C4-2B (cell line): ENCODE measurements at regions not wholly inside any gene's neighbourhood (a gene's known extent, or its start where the extent isn't known, plus 50 kb on each side); places are given as distances from the start of the nearest gene placed in this dataset.

ENCODE experiments used
- ZFX ChIP-seq: fragments of 450-650 bp; IDR thresholded peaks from 2 replicates; pipeline ENCODE4 v1.6.1; 2017
- TF ChIP-seq, protein P1 (sequence below): fragments of 450-650 bp; conservative IDR thresholded peaks from 2 replicates; pipeline ENCODE4 v1.5.1; 2017; ENCODE audit warnings: mild to moderate bottlenecking

GRCh38 chr12:31220061-31220460 lies 105.9 kb downstream of the SINHCAF start:
- TF ChIP-seq, protein P1, sequence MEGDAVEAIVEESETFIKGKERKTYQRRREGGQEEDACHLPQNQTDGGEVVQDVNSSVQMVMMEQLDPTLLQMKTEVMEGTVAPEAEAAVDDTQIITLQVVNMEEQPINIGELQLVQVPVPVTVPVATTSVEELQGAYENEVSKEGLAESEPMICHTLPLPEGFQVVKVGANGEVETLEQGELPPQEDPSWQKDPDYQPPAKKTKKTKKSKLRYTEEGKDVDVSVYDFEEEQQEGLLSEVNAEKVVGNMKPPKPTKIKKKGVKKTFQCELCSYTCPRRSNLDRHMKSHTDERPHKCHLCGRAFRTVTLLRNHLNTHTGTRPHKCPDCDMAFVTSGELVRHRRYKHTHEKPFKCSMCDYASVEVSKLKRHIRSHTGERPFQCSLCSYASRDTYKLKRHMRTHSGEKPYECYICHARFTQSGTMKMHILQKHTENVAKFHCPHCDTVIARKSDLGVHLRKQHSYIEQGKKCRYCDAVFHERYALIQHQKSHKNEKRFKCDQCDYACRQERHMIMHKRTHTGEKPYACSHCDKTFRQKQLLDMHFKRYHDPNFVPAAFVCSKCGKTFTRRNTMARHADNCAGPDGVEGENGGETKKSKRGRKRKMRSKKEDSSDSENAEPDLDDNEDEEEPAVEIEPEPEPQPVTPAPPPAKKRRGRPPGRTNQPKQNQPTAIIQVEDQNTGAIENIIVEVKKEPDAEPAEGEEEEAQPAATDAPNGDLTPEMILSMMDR: no peak
- TF ChIP-seq ZFX: no peak
